ENCODE measurements at regions not wholly inside any gene's neighbourhood (a gene's known extent, or its start where the extent isn't known, plus 50 kb on each side); places are given as distances from the start of the nearest gene placed in this dataset.

DNA sequence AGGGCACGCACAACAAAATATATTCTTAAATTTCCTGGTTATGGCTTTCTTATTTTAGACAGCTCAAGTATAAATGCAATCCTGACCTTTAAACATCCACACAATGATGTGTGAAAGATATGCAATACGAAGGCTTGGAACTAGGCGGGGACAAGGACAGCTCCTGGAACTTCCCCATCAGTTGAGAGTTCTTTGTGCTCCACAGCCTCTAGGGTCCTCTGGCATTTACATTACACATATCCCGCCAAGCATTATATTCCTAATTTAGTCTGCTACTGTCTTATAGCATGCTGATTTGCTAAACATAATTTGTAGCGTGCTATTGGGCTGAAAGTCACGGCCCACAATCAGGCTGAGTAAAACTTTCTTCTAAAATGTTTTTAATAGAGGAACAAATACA lies 74.4 kb downstream of the FTHL17 start:
- no peak for TF ChIP-seq EP300 (IDR thresholded peaks at IDR 0.05)
- TF ChIP-seq, protein P1, sequence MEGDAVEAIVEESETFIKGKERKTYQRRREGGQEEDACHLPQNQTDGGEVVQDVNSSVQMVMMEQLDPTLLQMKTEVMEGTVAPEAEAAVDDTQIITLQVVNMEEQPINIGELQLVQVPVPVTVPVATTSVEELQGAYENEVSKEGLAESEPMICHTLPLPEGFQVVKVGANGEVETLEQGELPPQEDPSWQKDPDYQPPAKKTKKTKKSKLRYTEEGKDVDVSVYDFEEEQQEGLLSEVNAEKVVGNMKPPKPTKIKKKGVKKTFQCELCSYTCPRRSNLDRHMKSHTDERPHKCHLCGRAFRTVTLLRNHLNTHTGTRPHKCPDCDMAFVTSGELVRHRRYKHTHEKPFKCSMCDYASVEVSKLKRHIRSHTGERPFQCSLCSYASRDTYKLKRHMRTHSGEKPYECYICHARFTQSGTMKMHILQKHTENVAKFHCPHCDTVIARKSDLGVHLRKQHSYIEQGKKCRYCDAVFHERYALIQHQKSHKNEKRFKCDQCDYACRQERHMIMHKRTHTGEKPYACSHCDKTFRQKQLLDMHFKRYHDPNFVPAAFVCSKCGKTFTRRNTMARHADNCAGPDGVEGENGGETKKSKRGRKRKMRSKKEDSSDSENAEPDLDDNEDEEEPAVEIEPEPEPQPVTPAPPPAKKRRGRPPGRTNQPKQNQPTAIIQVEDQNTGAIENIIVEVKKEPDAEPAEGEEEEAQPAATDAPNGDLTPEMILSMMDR (IDR thresholded peaks at IDR 0.05) = no peak

Data from ovary (tissue), 3 donors.